SKM-1 (cell line): ENCODE measurements at regions not wholly inside any gene's neighbourhood (a gene's known extent, or its start where the extent isn't known, plus 50 kb on each side); places are given as distances from the start of the nearest gene placed in this dataset.
"Not testable (repeated sequence)": the region's sequence is repeated elsewhere in the genome, so short reads cannot be mapped to it uniquely, and the experiment has no call there.

Source experiments
- DNase-seq: peaks from one replicate; lab custom pipeline; 2025; ENCODE audit not compliant: unreplicated experiment; lab: John Stamatoyannopoulos, UW

- no peak for DNase-seq
Measured at GRCh38 chr11:42925916-42926315, 385.9 kb upstream of the API5 start.

GRCh38 chr11:42947405-42947804, 364.4 kb upstream of the API5 start:
- DNase-seq = no peak

- DNase-seq = not testable (repeated sequence)
Measured at GRCh38 chr11:42949738-42950376, 361.9 kb upstream of the API5 start.

GRCh38 chr11:42951266-42951665, 360.5 kb upstream of the API5 start:
- no peak for DNase-seq

GRCh38 chr11:42957831-42958230, 354.0 kb upstream of the API5 start:
- DNase-seq = no peak

GRCh38 chr11:42958635-42959034, 353.2 kb upstream of the API5 start:
- no peak for DNase-seq

- no peak for DNase-seq
Measured at GRCh38 chr11:42960521-42961088, 351.2 kb upstream of the API5 start.

- DNase-seq = no peak
Measured at GRCh38 chr11:42967653-42968052, 344.1 kb upstream of the API5 start.

GRCh38 chr11:42972741-42973140, 339.1 kb upstream of the API5 start:
- DNase-seq = no peak

- DNase-seq = no peak
Measured at GRCh38 chr11:42974510-42975179, 337.2 kb upstream of the API5 start.

GRCh38 chr11:42975180-42975529, 336.6 kb upstream of the API5 start:
- DNase-seq = no peak

- DNase-seq = no peak
Measured at GRCh38 chr11:42976636-42977217, 335.1 kb upstream of the API5 start.

- no peak for DNase-seq
Measured at GRCh38 chr11:42992594-42992993, 319.2 kb upstream of the API5 start.

- DNase-seq = no peak
Measured at GRCh38 chr11:42996421-42997307, 315.1 kb upstream of the API5 start.

- DNase-seq = not testable (repeated sequence)
Measured at GRCh38 chr11:43004879-43005278, 306.9 kb upstream of the API5 start.

- DNase-seq = peak; percentile 7
Measured at GRCh38 chr11:43010042-43010441, 301.8 kb upstream of the API5 start.

- no peak for DNase-seq
Measured at GRCh38 chr11:43012606-43013005, 299.2 kb upstream of the API5 start.

- DNase-seq = no peak
Measured at GRCh38 chr11:43021466-43021865, 290.3 kb upstream of the API5 start.

- DNase-seq = no peak
Measured at GRCh38 chr11:43034341-43034740, 277.5 kb upstream of the API5 start.

- no peak for DNase-seq
Measured at GRCh38 chr11:43035086-43035485, 276.7 kb upstream of the API5 start.
